H1 (cell line): ENCODE measurements at regions not wholly inside any gene's neighbourhood (a gene's known extent, or its start where the extent isn't known, plus 50 kb on each side); places are given as distances from the start of the nearest gene placed in this dataset.

Experiments used
- PHF8 ChIP-seq: fragments of 200-600 bp; sonication (generic); conservative IDR thresholded peaks from 2 replicates; pipeline ENCODE4 v1.7.1; 2012; ENCODE audit warnings: low read depth, mild to moderate bottlenecking, inconsistent platforms, low read length, moderate library complexity
- TF ChIP-seq, protein P1 (sequence below), 3 experiments: IDR thresholded peaks; 1 replicate in 2 of 3; 2 replicates in 1 of 3; pipeline versions ENCODE4 v1.5.1 to v1.6.1; 2011; ENCODE audit warnings: low read length in 3 of 3, mild to moderate bottlenecking in 3 of 3, inconsistent platforms in 2 of 3, low read depth in 1 of 3, moderate library complexity in 1 of 3; ENCODE audit not compliant: insufficient read depth in 1 of 3; ENCODE audit errors: control extremely low read depth in 1 of 3

DNA sequence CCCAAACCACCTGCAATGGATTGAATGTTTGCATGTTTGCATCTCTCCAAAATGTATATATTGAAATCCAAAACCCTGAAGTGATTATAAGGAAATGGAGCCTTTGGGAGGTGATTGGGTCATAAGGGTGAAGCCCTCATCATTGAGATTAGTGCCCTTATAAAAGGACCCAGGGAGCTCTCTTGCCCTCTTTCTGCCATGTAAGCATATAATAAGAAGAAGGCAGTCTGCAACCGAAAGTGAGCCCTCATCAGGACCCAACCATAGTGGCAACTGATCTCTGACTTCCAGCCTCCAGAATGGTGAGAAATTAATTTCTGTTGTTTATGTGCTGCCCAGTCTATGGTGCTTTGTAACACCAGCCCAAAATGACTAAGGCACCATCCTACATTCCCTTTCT is 115.7 kb upstream of the EFNA5 start:
- TF ChIP-seq, protein P1, sequence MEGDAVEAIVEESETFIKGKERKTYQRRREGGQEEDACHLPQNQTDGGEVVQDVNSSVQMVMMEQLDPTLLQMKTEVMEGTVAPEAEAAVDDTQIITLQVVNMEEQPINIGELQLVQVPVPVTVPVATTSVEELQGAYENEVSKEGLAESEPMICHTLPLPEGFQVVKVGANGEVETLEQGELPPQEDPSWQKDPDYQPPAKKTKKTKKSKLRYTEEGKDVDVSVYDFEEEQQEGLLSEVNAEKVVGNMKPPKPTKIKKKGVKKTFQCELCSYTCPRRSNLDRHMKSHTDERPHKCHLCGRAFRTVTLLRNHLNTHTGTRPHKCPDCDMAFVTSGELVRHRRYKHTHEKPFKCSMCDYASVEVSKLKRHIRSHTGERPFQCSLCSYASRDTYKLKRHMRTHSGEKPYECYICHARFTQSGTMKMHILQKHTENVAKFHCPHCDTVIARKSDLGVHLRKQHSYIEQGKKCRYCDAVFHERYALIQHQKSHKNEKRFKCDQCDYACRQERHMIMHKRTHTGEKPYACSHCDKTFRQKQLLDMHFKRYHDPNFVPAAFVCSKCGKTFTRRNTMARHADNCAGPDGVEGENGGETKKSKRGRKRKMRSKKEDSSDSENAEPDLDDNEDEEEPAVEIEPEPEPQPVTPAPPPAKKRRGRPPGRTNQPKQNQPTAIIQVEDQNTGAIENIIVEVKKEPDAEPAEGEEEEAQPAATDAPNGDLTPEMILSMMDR (IDR thresholded peaks at IDR 0.05; ENCODE audit: control extremely low read depth in 1 of 3, insufficient read depth in 1 of 3, low read depth in 1 of 3, low read length in 3 of 3) = no peak
- TF ChIP-seq PHF8 = no peak
